ENCODE measurements at regions not wholly inside any gene's neighbourhood (a gene's known extent, or its start where the extent isn't known, plus 50 kb on each side); places are given as distances from the start of the nearest gene placed in this dataset.
A peak's percentile ranks its signal among the peaks of the same experiment; 100 is the strongest.

- H3K9me3 ChIP-seq (ENCODE audit: control insufficient read depth, low read length) = no peaks in the 10 kb centered on the region
- H3K27ac ChIP-seq (ENCODE audit: low read depth, low read length, severe bottlenecking) = no peak overlapping the region
- no peaks in the 10 kb centered on the region for H3K4me1 ChIP-seq (ENCODE audit: control insufficient read depth, insufficient read depth, low read length, poor library complexity, severe bottlenecking)
- no peaks in the 10 kb centered on the region for H3K36me3 ChIP-seq (ENCODE audit: control insufficient read depth, insufficient read depth, low read length)
- no peak overlapping the region for H3K4me3 ChIP-seq (ENCODE audit: extremely low read depth, insufficient read depth, low read length, poor library complexity, severe bottlenecking)
- no CpG with 5 or more reads among the region's 1 CpG for WGBS, 2 experiments (ENCODE audit: insufficient coverage in 2 of 2)
Observed at GRCh38 chrX:98506907-98507306, 1623.2 kb downstream of the RPA4 start.

GRCh38 chrX:98514032-98514431 is 1630.3 kb downstream of the RPA4 start:
- Histone ChIP-seq H3K27ac (ENCODE audit: low read depth, low read length, severe bottlenecking) (no peak overlapping the region), H3K4me1 (ENCODE audit: control insufficient read depth, insufficient read depth, low read length, poor library complexity, severe bottlenecking) (no peaks in the 10 kb centered on the region), H3K36me3 (ENCODE audit: control insufficient read depth, insufficient read depth, low read length) (no peaks in the 10 kb centered on the region), H3K4me3 (ENCODE audit: extremely low read depth, insufficient read depth, low read length, poor library complexity, severe bottlenecking) (no peak overlapping the region), H3K9me3 (ENCODE audit: control insufficient read depth, low read length) (no peaks in the 10 kb centered on the region)

GRCh38 chrX:98516120-98516519 is 1632.4 kb downstream of the RPA4 start:
- Histone ChIP-seq H3K27ac (ENCODE audit: low read depth, low read length, severe bottlenecking) (no peak overlapping the region), H3K4me3 (ENCODE audit: extremely low read depth, insufficient read depth, low read length, poor library complexity, severe bottlenecking) (no peak overlapping the region), H3K9me3 (ENCODE audit: control insufficient read depth, low read length) (no peaks in the 10 kb centered on the region), H3K4me1 (ENCODE audit: control insufficient read depth, insufficient read depth, low read length, poor library complexity, severe bottlenecking) (no peaks in the 10 kb centered on the region), H3K36me3 (ENCODE audit: control insufficient read depth, insufficient read depth, low read length) (no peaks in the 10 kb centered on the region)
- no CpG with 5 or more reads among the region's 1 CpG for WGBS, 2 experiments (ENCODE audit: insufficient coverage in 2 of 2)

GRCh38 chrX:98523026-98523425 is 1639.3 kb downstream of the RPA4 start:
- H3K4me3 ChIP-seq (ENCODE audit: extremely low read depth, insufficient read depth, low read length, poor library complexity, severe bottlenecking) = no peak overlapping the region
- peak overlapping the region; percentile 41 for H3K27ac ChIP-seq (ENCODE audit: low read depth, low read length, severe bottlenecking)
- H3K4me1 ChIP-seq (ENCODE audit: control insufficient read depth, insufficient read depth, low read length, poor library complexity, severe bottlenecking) = no peaks in the 10 kb centered on the region
- H3K36me3 ChIP-seq (ENCODE audit: control insufficient read depth, insufficient read depth, low read length) = no peaks in the 10 kb centered on the region
- no peaks in the 10 kb centered on the region for H3K9me3 ChIP-seq (ENCODE audit: control insufficient read depth, low read length)
- 78% methylated on average over 3 of the region's 3 CpGs; no CpG with 5 or more reads in 1 of the 2 experiments for WGBS, 2 experiments (ENCODE audit: insufficient coverage in 2 of 2)

GRCh38 chrX:98523521-98523920 is 1639.8 kb downstream of the RPA4 start:
- 91 to 94% methylated on average over 1 to 2 of the region's 3 CpGs for WGBS, 2 experiments (ENCODE audit: insufficient coverage in 2 of 2)

GRCh38 chrX:98548519-98548918 is 1664.8 kb downstream of the RPA4 start:
- H3K4me1 ChIP-seq (ENCODE audit: control insufficient read depth, insufficient read depth, low read length, poor library complexity, severe bottlenecking) = no peaks in the 10 kb centered on the region
- H3K4me3 ChIP-seq (ENCODE audit: extremely low read depth, insufficient read depth, low read length, poor library complexity, severe bottlenecking) = no peak overlapping the region
- no CpG with 5 or more reads among the region's 2 CpGs for WGBS, 2 experiments (ENCODE audit: insufficient coverage in 2 of 2)
- no peaks in the 10 kb centered on the region for H3K36me3 ChIP-seq (ENCODE audit: control insufficient read depth, insufficient read depth, low read length)
- no peak overlapping the region for H3K27ac ChIP-seq (ENCODE audit: low read depth, low read length, severe bottlenecking)
- no peaks in the 10 kb centered on the region for H3K9me3 ChIP-seq (ENCODE audit: control insufficient read depth, low read length)

More at GRCh38 chrX:98523521-98523920, 1639.8 kb downstream of the RPA4 start:
- no peaks in the 10 kb centered on the region for H3K4me1 ChIP-seq (ENCODE audit: control insufficient read depth, insufficient read depth, low read length, poor library complexity, severe bottlenecking)
- no peaks in the 10 kb centered on the region for H3K9me3 ChIP-seq (ENCODE audit: control insufficient read depth, low read length)
- H3K36me3 ChIP-seq (ENCODE audit: control insufficient read depth, insufficient read depth, low read length) = no peaks in the 10 kb centered on the region
- H3K4me3 ChIP-seq (ENCODE audit: extremely low read depth, insufficient read depth, low read length, poor library complexity, severe bottlenecking) = no peak overlapping the region
- H3K27ac ChIP-seq (ENCODE audit: low read depth, low read length, severe bottlenecking) = no peak overlapping the region

GRCh38 chrX:98568795-98569194 is 1685.1 kb downstream of the RPA4 start:
- no peaks in the 10 kb centered on the region for H3K9me3 ChIP-seq (ENCODE audit: control insufficient read depth, low read length)
- H3K4me3 ChIP-seq (ENCODE audit: extremely low read depth, insufficient read depth, low read length, poor library complexity, severe bottlenecking) = no peak overlapping the region
- no peaks in the 10 kb centered on the region for H3K4me1 ChIP-seq (ENCODE audit: control insufficient read depth, insufficient read depth, low read length, poor library complexity, severe bottlenecking)
- no peak overlapping the region for H3K27ac ChIP-seq (ENCODE audit: low read depth, low read length, severe bottlenecking)
- no peaks in the 10 kb centered on the region for H3K36me3 ChIP-seq (ENCODE audit: control insufficient read depth, insufficient read depth, low read length)
- no CpG with 5 or more reads among the region's 2 CpGs for WGBS, 2 experiments (ENCODE audit: insufficient coverage in 2 of 2)

- no CpG with 5 or more reads among the region's 1 CpG for WGBS, 2 experiments (ENCODE audit: insufficient coverage in 2 of 2)
- Histone ChIP-seq H3K27ac (ENCODE audit: low read depth, low read length, severe bottlenecking) (no peak overlapping the region), H3K36me3 (ENCODE audit: control insufficient read depth, insufficient read depth, low read length) (no peaks in the 10 kb centered on the region), H3K9me3 (ENCODE audit: control insufficient read depth, low read length) (no peaks in the 10 kb centered on the region), H3K4me3 (ENCODE audit: extremely low read depth, insufficient read depth, low read length, poor library complexity, severe bottlenecking) (no peak overlapping the region), H3K4me1 (ENCODE audit: control insufficient read depth, insufficient read depth, low read length, poor library complexity, severe bottlenecking) (no peaks in the 10 kb centered on the region)
Observed at GRCh38 chrX:98605941-98606340, 1722.2 kb downstream of the RPA4 start.

GRCh38 chrX:98607739-98608138 is 1724.0 kb downstream of the RPA4 start:
- 60% methylated on average over 1 of the region's 2 CpGs; no CpG with 5 or more reads in 1 of the 2 experiments for WGBS, 2 experiments (ENCODE audit: insufficient coverage in 2 of 2)
- Histone ChIP-seq H3K4me3 (ENCODE audit: extremely low read depth, insufficient read depth, low read length, poor library complexity, severe bottlenecking) (no peak overlapping the region), H3K36me3 (ENCODE audit: control insufficient read depth, insufficient read depth, low read length) (no peaks in the 10 kb centered on the region), H3K27ac (ENCODE audit: low read depth, low read length, severe bottlenecking) (no peak overlapping the region), H3K4me1 (ENCODE audit: control insufficient read depth, insufficient read depth, low read length, poor library complexity, severe bottlenecking) (no peaks in the 10 kb centered on the region), H3K9me3 (ENCODE audit: control insufficient read depth, low read length) (no peaks in the 10 kb centered on the region)

GRCh38 chrX:98627645-98628044 is 1743.9 kb downstream of the RPA4 start:
- H3K4me3 ChIP-seq (ENCODE audit: extremely low read depth, insufficient read depth, low read length, poor library complexity, severe bottlenecking) = no peak overlapping the region
- no peaks in the 10 kb centered on the region for H3K36me3 ChIP-seq (ENCODE audit: control insufficient read depth, insufficient read depth, low read length)
- H3K9me3 ChIP-seq (ENCODE audit: control insufficient read depth, low read length) = no peaks in the 10 kb centered on the region
- H3K27ac ChIP-seq (ENCODE audit: low read depth, low read length, severe bottlenecking) = no peak overlapping the region
- H3K4me1 ChIP-seq (ENCODE audit: control insufficient read depth, insufficient read depth, low read length, poor library complexity, severe bottlenecking) = no peaks in the 10 kb centered on the region

- H3K36me3 ChIP-seq (ENCODE audit: control insufficient read depth, insufficient read depth, low read length) = no peaks in the 10 kb centered on the region
- no peak overlapping the region for H3K4me3 ChIP-seq (ENCODE audit: extremely low read depth, insufficient read depth, low read length, poor library complexity, severe bottlenecking)
- H3K4me1 ChIP-seq (ENCODE audit: control insufficient read depth, insufficient read depth, low read length, poor library complexity, severe bottlenecking) = no peaks in the 10 kb centered on the region
- H3K27ac ChIP-seq (ENCODE audit: low read depth, low read length, severe bottlenecking) = no peak overlapping the region
- H3K9me3 ChIP-seq (ENCODE audit: control insufficient read depth, low read length) = no peaks in the 10 kb centered on the region
Observed at GRCh38 chrX:98637451-98637850, 1753.7 kb downstream of the RPA4 start.

- H3K36me3 ChIP-seq (ENCODE audit: control insufficient read depth, insufficient read depth, low read length) = no peaks in the 10 kb centered on the region
- no peak overlapping the region for H3K27ac ChIP-seq (ENCODE audit: low read depth, low read length, severe bottlenecking)
- H3K4me1 ChIP-seq (ENCODE audit: control insufficient read depth, insufficient read depth, low read length, poor library complexity, severe bottlenecking) = no peaks in the 10 kb centered on the region
- WGBS, 2 experiments (ENCODE audit: insufficient coverage in 2 of 2) = no CpG with 5 or more reads among the region's 1 CpG
- no peaks in the 10 kb centered on the region for H3K9me3 ChIP-seq (ENCODE audit: control insufficient read depth, low read length)
- H3K4me3 ChIP-seq (ENCODE audit: extremely low read depth, insufficient read depth, low read length, poor library complexity, severe bottlenecking) = no peak overlapping the region
Observed at GRCh38 chrX:98646351-98646750, 1762.6 kb downstream of the RPA4 start.

Measured in mesodermal cell (in vitro differentiated cells).